Thyroid gland (tissue), 4 donors: ENCODE measurements at regions not wholly inside any gene's neighbourhood (a gene's known extent, or its start where the extent isn't known, plus 50 kb on each side); places are given as distances from the start of the nearest gene placed in this dataset.

Experiments
- CTCF ChIP-seq, 6 experiments: fragments of 200-600 bp in 3 of 6; fragments of 450-650 bp in 3 of 6; sonication (generic) in 3 of 6; IDR thresholded peaks; one replicate each; pipeline ENCODE4 v1.5.1; 2016 to 2019; ENCODE audit warnings: antibody characterized with exemption in 6 of 6, mild to moderate bottlenecking in 2 of 6, inconsistent platforms in 1 of 6, moderate library complexity in 1 of 6
- POLR2A ChIP-seq, 2 donors: fragments of 450-650 bp; IDR thresholded peaks; one replicate each; pipeline ENCODE4 v1.6.1; 2017; ENCODE audit warnings: antibody characterized with exemption in 2 of 2, mild to moderate bottlenecking in 2 of 2, moderate library complexity in 1 of 2

- TF ChIP-seq CTCF (IDR thresholded peaks at IDR 0.05) (no peak), POLR2A (IDR thresholded peaks at IDR 0.05) (no peak)
These were observed 1095.6 kb upstream of the NRXN1 start for GRCh38 chr2:52127527-52127926.
